Skin epidermis (tissue), 12 donors: ENCODE measurements at regions not wholly inside any gene's neighbourhood (a gene's known extent, or its start where the extent isn't known, plus 50 kb on each side); places are given as distances from the start of the nearest gene placed in this dataset.

Experiments
- H3K27ac ChIP-seq, 21 experiments: fragments of 200-600 bp; sonication (generic) in 11 of 21; one replicate each; pipeline ENCODE4 v1.5.0; 2020; ENCODE audit warnings: mild to moderate bottlenecking in 3 of 21, inconsistent platforms in 2 of 21, moderate library complexity in 2 of 21
- H3K4me3 ChIP-seq, 7 experiments: fragments of 200-600 bp; sonication (generic) in 2 of 7; one replicate each; pipeline ENCODE4 v1.5.0; 2020; ENCODE audit warnings: inconsistent platforms in 2 of 7, mild to moderate bottlenecking in 2 of 7, moderate library complexity in 1 of 7

- no peak overlapping the region for H3K27ac ChIP-seq
- no peak overlapping the region for H3K4me3 ChIP-seq
Measured at GRCh38 chr7:1286946-1287645, 54.4 kb downstream of the UNCX start.

DNA sequence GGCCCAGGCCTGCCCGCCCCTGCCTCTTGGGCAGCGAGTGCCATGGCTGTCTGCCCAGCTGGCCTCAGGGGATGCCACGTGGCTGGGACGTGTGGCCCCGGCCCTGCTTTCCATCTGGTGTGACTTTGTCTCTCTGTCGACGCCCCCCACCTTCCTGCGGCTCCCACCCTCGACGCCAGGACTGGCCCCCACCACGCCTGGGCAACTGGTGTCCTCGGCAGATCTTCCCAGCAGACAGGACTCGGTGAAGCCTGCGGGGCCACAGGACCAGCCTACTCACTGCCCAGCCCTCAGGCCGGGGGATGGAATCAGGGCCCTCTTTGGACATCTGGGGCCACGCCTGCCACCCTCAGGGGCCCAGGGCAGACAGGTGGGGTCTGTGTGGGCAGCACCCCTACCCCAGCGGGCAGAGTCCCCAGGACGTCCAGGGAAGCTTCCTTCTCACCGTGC, 55.1 kb downstream of the UNCX start:
- H3K27ac ChIP-seq, result no peak overlapping the region
- H3K4me3 ChIP-seq, result no peak overlapping the region

DNA sequence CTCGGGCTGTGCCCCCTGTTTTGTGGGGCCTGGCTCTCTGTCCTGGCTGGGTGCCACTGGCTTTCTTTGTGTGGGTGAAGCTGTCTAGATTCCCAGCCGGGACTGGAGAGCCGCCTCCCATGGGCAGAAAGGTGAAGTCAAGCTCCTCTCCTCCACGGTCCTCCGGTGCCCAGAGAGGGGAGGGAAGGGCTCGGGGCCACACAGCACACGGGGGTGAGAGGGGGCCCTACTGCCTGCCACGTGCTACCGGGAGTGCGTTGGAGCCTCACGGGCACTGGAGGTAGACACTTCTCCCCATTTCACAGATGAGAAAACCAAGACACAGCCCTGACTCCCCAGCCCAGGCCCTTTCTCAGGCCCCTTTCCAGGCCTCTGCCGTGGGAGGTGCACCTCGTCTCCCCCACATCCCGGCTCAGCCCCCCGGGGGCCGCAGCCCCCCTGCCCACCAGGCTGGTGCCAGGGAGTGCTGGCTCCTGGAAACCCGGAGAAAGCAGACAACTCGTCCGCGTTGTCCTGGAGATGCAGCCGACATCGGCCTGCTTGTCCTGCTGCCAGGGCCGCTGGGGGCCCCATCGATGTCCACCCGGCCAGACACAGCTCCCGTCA, 55.8 kb downstream of the UNCX start:
- no peak overlapping the region for H3K27ac ChIP-seq
- no peak overlapping the region for H3K4me3 ChIP-seq

GRCh38 chr7:1288996-1289551, 56.4 kb downstream of the UNCX start:
- Histone ChIP-seq H3K27ac (no peak overlapping the region), H3K4me3 (no peak overlapping the region)

DNA sequence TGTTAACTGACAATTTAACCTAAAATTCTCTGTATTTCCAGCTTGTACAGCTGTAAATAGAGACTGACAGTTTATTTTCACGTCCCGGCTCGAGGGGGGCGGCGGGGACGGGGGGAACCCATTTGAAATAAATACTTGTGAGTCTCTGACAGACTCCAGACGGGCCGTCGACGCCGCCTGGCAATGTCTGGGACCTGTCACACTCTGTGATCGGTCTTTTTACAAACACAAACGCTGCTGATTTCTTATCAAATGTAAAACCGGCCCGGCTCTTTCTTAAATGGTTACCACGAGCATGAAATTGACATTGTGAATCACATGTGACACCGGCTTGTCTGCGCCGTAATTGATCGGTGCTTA, 57.0 kb downstream of the UNCX start:
- Histone ChIP-seq H3K27ac (peak overlapping the region in 1 of 21 experiments; percentile 13), H3K4me3 (peak overlapping the region in 2 of 7 experiments; percentile 10 to 25)

GRCh38 chr7:1290026-1290678, 57.5 kb downstream of the UNCX start:
- Histone ChIP-seq H3K27ac (peak overlapping the region in 1 of 21 experiments; percentile 13), H3K4me3 (peak overlapping the region in 5 of 7 experiments; percentile 2 to 25 (median 10))

- Histone ChIP-seq H3K4me3 (peak overlapping the region in 4 of 7 experiments; percentile 2 to 25 (median 14)), H3K27ac (no peak overlapping the region)
Measured at GRCh38 chr7:1290679-1291356, 58.1 kb downstream of the UNCX start.

GRCh38 chr7:1291357-1291689, 58.7 kb downstream of the UNCX start:
- no peak overlapping the region for H3K27ac ChIP-seq
- no peak overlapping the region for H3K4me3 ChIP-seq

DNA sequence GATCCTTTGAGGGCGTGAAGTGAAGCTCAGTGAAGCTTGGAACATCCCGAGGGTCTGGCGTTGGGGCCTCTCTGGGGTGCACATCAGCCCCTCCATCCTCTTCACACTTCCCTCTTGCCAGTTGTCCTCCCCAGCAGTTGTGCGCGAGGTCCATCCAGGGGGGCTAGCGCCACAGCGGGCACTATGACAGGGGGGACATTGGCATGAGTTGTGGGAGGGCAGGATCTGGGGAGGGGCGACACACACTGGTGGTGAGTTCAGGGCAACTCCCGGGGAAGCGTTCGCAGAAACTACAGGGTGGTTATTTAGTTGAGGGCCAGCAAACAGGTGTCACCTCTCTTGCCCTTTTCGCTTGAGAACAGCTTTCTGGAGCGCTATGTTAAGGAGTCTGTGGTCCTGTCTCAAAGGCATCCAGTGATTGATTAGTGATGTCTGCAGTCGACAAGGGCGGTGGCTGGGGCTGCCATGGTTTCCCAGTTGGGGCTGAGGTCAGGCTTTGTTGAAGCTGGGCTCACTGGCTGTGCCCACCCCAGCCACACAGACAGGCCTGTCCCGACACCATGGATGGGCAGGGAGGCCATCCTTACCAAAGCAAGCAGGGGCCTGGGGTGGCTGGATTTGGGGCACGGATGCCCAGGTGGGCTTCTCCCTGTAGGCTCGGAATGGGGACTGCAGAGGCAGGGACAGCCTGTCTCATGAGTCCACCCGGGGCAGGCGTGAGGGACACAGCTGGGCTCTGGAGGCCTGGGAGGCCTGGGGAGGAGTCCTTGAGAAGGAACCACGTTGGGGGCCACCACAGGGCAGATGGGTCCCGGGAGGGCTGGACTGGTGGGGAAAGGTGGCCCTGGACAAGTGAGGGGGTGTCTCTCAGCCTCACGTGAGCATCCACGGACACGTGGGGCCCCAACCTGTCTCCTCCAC, 59.4 kb downstream of the UNCX start:
- Histone ChIP-seq H3K27ac (no peak overlapping the region), H3K4me3 (no peak overlapping the region)

- Histone ChIP-seq H3K4me3 (no peak overlapping the region), H3K27ac (no peak overlapping the region)
Measured at GRCh38 chr7:1292972-1293830, 60.5 kb downstream of the UNCX start.

DNA sequence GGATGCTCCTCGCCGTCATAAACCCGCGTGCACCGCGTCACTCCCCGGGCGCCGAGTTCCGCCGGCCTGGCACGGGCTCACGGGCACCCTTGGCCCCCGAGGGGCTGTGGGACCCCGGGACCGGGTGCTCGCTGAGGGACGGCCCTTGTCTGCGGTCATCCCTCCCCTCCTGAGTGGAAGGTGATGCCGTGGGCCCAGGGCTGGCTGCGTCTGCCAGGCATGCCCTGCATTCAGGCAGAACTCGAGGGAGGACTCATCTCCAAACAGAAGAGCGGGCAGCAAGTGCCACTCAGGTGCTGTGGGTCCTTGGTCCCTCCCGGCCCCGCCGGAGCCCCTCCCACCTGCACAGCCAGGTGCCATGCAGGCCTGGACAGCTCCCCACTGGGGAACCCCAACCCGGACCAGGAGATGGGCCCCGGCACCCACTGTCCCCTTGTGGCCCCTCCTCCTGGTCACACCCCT, 61.3 kb downstream of the UNCX start:
- H3K4me3 ChIP-seq, result no peak overlapping the region
- H3K27ac ChIP-seq, result no peak overlapping the region

GRCh38 chr7:1295776-1296355, 63.2 kb downstream of the UNCX start:
- Histone ChIP-seq H3K27ac (no peak overlapping the region), H3K4me3 (no peak overlapping the region)

GRCh38 chr7:1296356-1296981, 63.8 kb downstream of the UNCX start:
- H3K4me3 ChIP-seq, result no peak overlapping the region
- no peak overlapping the region for H3K27ac ChIP-seq

DNA sequence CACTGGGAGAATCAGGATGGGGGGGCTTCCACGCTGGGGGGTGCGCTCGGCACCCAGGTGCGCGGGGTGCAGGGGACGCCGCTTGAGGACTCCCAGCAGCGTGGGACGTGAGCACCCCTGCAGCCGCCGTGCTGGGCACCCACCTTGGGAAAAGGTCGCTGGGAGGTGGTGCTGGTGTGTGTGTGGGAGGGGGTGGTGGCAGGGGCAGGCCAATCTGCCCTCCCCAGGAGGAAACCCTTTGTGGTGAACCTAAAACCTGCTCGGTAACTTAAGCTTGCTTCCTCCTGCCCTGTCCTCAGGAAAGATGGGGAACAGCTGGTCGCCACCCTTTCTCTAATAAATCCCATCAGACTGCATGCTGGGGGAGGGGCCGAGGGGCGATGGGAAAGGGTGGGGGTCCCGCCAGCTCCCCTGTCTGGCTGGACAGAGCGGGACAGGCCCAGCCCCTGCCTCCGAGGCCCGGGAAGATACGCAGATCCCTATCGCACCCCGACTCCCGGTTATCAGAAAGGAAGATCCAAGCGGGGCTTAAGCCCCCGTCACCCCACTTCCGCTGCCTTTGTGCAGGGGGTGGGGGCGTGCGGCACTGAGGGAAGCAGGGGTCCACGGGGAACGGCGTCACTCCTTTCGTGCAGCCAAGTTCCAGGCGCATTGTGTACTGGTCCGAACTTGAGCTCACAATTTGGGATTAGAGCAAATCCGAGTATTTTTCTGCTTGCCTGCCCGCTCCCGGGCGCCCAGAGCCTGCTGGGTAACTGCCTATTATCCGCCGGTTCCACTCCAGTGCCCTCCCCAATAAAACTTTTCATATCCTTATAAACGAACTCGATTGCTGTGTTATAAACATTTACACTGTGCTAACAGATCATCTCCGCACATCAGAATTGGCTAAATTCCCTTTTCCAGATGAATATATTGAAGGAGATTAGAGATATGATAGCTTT, 64.6 kb downstream of the UNCX start:
- Histone ChIP-seq H3K4me3 (no peak overlapping the region), H3K27ac (no peak overlapping the region)

DNA sequence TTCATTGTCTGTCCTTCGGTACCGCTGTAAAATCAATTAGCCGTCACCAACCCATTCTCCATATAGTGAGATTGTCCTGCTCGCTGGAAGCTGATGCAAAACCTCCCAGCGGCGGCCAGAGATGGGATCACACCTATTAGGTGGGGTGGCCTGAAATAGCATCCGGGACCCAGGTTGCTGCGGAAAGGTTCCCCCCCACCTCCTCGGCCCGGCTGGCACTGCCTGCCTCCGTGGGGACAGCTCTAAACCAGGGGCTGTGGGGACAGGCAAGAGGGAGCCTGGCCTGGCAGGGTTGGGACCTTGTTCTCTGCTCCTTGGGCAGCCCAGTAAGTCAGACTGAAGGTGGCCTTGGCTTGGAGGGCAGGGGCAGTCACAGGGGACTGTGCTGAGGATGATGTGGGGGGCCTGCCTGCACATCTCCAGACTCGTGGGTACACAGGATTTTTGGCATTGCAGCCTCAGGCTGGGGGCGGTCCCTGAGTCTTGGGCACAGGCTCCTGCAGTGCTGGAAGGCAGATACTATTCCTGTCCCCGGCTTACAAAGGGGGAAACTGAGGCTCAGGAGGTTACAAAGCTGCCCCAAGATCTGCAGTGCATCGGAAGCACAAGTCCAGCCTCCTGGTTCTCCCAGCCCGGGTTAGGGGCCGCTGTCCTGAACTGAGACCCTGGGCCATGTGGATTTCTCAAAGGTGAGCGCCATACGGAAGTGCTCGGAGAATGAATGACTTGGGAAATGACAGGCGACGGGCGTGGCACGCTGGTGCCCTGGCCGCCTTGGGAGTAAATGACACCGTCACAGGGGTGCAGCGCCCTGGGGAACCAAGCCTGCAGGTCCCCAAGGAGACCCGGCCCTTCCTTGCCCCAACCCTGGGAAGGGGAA, 65.6 kb downstream of the UNCX start:
- H3K4me3 ChIP-seq, result no peak overlapping the region

More for the DNA sequence above, 65.6 kb downstream of the UNCX start:
- no peak overlapping the region for H3K27ac ChIP-seq
